Endodermal cell (in vitro differentiated cells): ENCODE measurements at regions not wholly inside any gene's neighbourhood (a gene's known extent, or its start where the extent isn't known, plus 50 kb on each side); places are given as distances from the start of the nearest gene placed in this dataset.

Source experiments
- DNase-seq: peaks from one replicate; pipeline ENCODE4 v3.0.0-alpha.2; 2017
- H3K27ac ChIP-seq: 2 replicates; pipeline ENCODE4 v1.5.1; 2013; ENCODE audit warnings: mild to moderate bottlenecking, low read depth, low read length, moderate library complexity
- H3K27me3 ChIP-seq: 2 replicates; pipeline ENCODE4 v1.6.1; 2013; ENCODE audit warnings: mild to moderate bottlenecking, low read length, moderate library complexity; ENCODE audit not compliant: insufficient read depth, control insufficient read depth, poor library complexity, severe bottlenecking
- H3K36me3 ChIP-seq: 2 replicates; pipeline ENCODE4 v1.7.0; 2013; ENCODE audit warnings: mild to moderate bottlenecking, low read length, moderate library complexity; ENCODE audit not compliant: control insufficient read depth, insufficient read depth
- H3K4me1 ChIP-seq: one replicate; pipeline ENCODE4 v1.7.0; 2013; ENCODE audit warnings: low read length; ENCODE audit not compliant: control insufficient read depth, insufficient read depth
- H3K4me3 ChIP-seq: 2 replicates; pipeline ENCODE4 v1.5.1; 2013; ENCODE audit warnings: mild to moderate bottlenecking, low read length, moderate library complexity
- H3K9ac ChIP-seq: 2 replicates; pipeline ENCODE4 v1.6.1; 2013; ENCODE audit warnings: mild to moderate bottlenecking, low read length, moderate library complexity; ENCODE audit not compliant: poor library complexity, severe bottlenecking; ENCODE audit errors: extremely low read depth
- H3K9me3 ChIP-seq: 2 replicates; pipeline ENCODE4 v1.6.1; 2013; ENCODE audit warnings: mild to moderate bottlenecking, low read length, moderate library complexity; ENCODE audit not compliant: control insufficient read depth
- H3K27ac Mint-ChIP-seq: 2 replicates; pipeline ENCODE4 v1.8.0; 2020; ENCODE audit warnings: mixed read lengths
- H3K27me3 Mint-ChIP-seq: 2 replicates; pipeline ENCODE4 v1.8.0; 2021; ENCODE audit warnings: mild to moderate bottlenecking, mixed read lengths; ENCODE audit not compliant: insufficient read depth
- H3K36me3 Mint-ChIP-seq: 2 replicates; pipeline ENCODE4 v1.8.0; 2020; ENCODE audit warnings: low read depth, mixed read lengths
- H3K4me1 Mint-ChIP-seq: 2 replicates; pipeline ENCODE4 v1.8.0; 2020; ENCODE audit warnings: mixed read lengths
- H3K4me3 Mint-ChIP-seq: 2 replicates; pipeline ENCODE4 v1.8.0; 2020; ENCODE audit warnings: mild to moderate bottlenecking, moderate library complexity, mixed read lengths
- H3K9me3 Mint-ChIP-seq: 2 replicates; pipeline ENCODE4 v1.8.0; 2020; ENCODE audit warnings: mild to moderate bottlenecking, mixed read lengths
- CTCF ChIP-seq: fragments of 200-600 bp; sonication (generic); conservative IDR thresholded peaks from 2 replicates; pipeline ENCODE4 v1.5.0; 2021; ENCODE audit warnings: antibody characterized with exemption, mild to moderate bottlenecking
- WGBS, 2 experiments: methylation state at CpG; one replicate each; pipeline versions ENCODE4 v1.1.5 to v1.1.7; 2013; ENCODE audit warnings: missing lambda C conversion rate in 2 of 2, mixed read lengths in 1 of 2; ENCODE audit not compliant: insufficient coverage in 1 of 2, insufficient read length in 1 of 2; 5-methylcytosine and 5-hydroxymethylcytosine counted together

GRCh38 chr22:27133019-27133431 lies 475.6 kb downstream of the MIAT start:
- Mint-ChIP-seq H3K4me1 (no peaks in the 10 kb centered on the region), H3K4me3 (no peak overlapping the region)
- no peak for DNase-seq

GRCh38 chr22:27133681-27134314 lies 476.4 kb downstream of the MIAT start:
- Histone ChIP-seq H3K4me3 (no peak overlapping the region), H3K27ac (peak overlapping the region; percentile 6), H3K27me3 (peaks cover 22% of the 10 kb centered on the region), H3K36me3 (no peaks in the 10 kb centered on the region), H3K4me1 (no peaks in the 10 kb centered on the region), H3K9ac (no peak overlapping the region), H3K9me3 (no peaks in the 10 kb centered on the region)
- Mint-ChIP-seq H3K9me3 (no peaks in the 10 kb centered on the region), H3K27me3 (peaks cover 39% of the 10 kb centered on the region), H3K4me3 (no peak overlapping the region), H3K36me3 (no peaks in the 10 kb centered on the region), H3K4me1 (no peaks in the 10 kb centered on the region), H3K27ac (no peak overlapping the region)
- WGBS, 2 experiments, result 82 to 84% methylated on average over 5 to 10 of the region's 11 CpGs
- no peak for TF ChIP-seq CTCF
- DNase-seq, result no peak

More at GRCh38 chr22:27133019-27133431, 475.6 kb downstream of the MIAT start:
- no peak for TF ChIP-seq CTCF
- WGBS, 2 experiments, result 85 to 89% methylated on average over 6 to 10 of the region's 10 CpGs
- Mint-ChIP-seq H3K9me3 (no peaks in the 10 kb centered on the region), H3K27ac (no peak overlapping the region), H3K27me3 (peaks cover 34% of the 10 kb centered on the region), H3K36me3 (no peaks in the 10 kb centered on the region)
- no peak overlapping the region for H3K4me3 ChIP-seq
- no peaks in the 10 kb centered on the region for H3K9me3 ChIP-seq
- no peaks in the 10 kb centered on the region for H3K36me3 ChIP-seq
- H3K9ac ChIP-seq, result no peak overlapping the region
- H3K4me1 ChIP-seq, result no peaks in the 10 kb centered on the region
- H3K27me3 ChIP-seq, result peaks cover 17% of the 10 kb centered on the region
- H3K27ac ChIP-seq, result no peak overlapping the region

- H3K9ac ChIP-seq, result no peak overlapping the region
- H3K27ac ChIP-seq, result no peak overlapping the region
- H3K27ac Mint-ChIP-seq, result no peak overlapping the region
- H3K9me3 Mint-ChIP-seq, result no peaks in the 10 kb centered on the region
- H3K9me3 ChIP-seq, result no peaks in the 10 kb centered on the region
- no peaks in the 10 kb centered on the region for H3K36me3 ChIP-seq
- H3K4me3 Mint-ChIP-seq, result no peak overlapping the region
- no peak for DNase-seq
- 85 to 86% methylated on average over 1 to 4 of the region's 4 CpGs for WGBS, 2 experiments
- no peak for TF ChIP-seq CTCF
- H3K4me1 Mint-ChIP-seq, result no peaks in the 10 kb centered on the region
- H3K36me3 Mint-ChIP-seq, result no peaks in the 10 kb centered on the region
- H3K4me3 ChIP-seq, result no peak overlapping the region
- no peaks in the 10 kb centered on the region for H3K4me1 ChIP-seq
- H3K27me3 ChIP-seq, result peaks cover 23% of the 10 kb centered on the region
- H3K27me3 Mint-ChIP-seq, result peaks cover 41% of the 10 kb centered on the region
Measured at GRCh38 chr22:27134315-27134701, 476.9 kb downstream of the MIAT start.
